Panc1 (cell line): ENCODE measurements at regions not wholly inside any gene's neighbourhood (a gene's known extent, or its start where the extent isn't known, plus 50 kb on each side); places are given as distances from the start of the nearest gene placed in this dataset.

Experiments used
- ATAC-seq: fragments of 200-7000 bp; cut with Tn5 transposase; 2 replicates; pipeline ENCODE4 v1.9.1; 2020; ENCODE audit warnings: mild to moderate bottlenecking, moderate library complexity
- BruUV-seq: library from RNA; stranded (reverse); fragments of 400-500 nt; replicated peaks from 2 replicates; lab custom pipeline; 2021; lab: Mats Ljungman, UMichigan
- CTCF ChIA-PET: fragments of 300-600 bp; sonication (Branson Sonifier 250); formaldehyde crosslinking; loops from one replicate; lab custom pipeline; 2022; ENCODE audit warnings: antibody characterized with exemption; lab: Charles Lee
- POLR2A ChIA-PET: fragments of 300-600 bp; sonication (Branson Sonifier 250); formaldehyde crosslinking; loops from one replicate; lab custom pipeline; 2022; ENCODE audit warnings: antibody characterized with exemption; lab: Charles Lee
- DNase-seq: peaks from one replicate; pipeline ENCODE4 v3.0.0-alpha.2; 2010; ENCODE audit warnings: low read depth, low spot score
- H3K27ac ChIP-seq: 2 replicates; pipeline ENCODE4 v1.5.1; 2011; ENCODE audit warnings: mild to moderate bottlenecking, low read length, inconsistent platforms
- H3K27me3 ChIP-seq: fragments of 200-500 bp; sonication (Bioruptor generic); 2 replicates; pipeline ENCODE4 v1.6.0; 2014; ENCODE audit warnings: low read length, inconsistent platforms; ENCODE audit not compliant: control insufficient read depth, insufficient read depth
- H3K36me3 ChIP-seq: fragments of 200-500 bp; sonication (Bioruptor generic); 2 replicates; pipeline ENCODE4 v1.5.1; 2014; ENCODE audit warnings: inconsistent platforms, mild to moderate bottlenecking, low read length, moderate library complexity; ENCODE audit not compliant: control insufficient read depth, insufficient read depth
- H3K4me1 ChIP-seq: 2 replicates; pipeline ENCODE4 v1.5.1; 2011; ENCODE audit warnings: inconsistent platforms, mild to moderate bottlenecking, low read length, moderate library complexity; ENCODE audit not compliant: control insufficient read depth, insufficient read depth
- H3K4me3 ChIP-seq, 2 experiments: 2 replicates each; pipeline ENCODE4 v1.5.1; 2011 to 2012; ENCODE audit warnings: low read depth in 2 of 2, low read length in 2 of 2, mild to moderate bottlenecking in 2 of 2, inconsistent platforms in 1 of 2, moderate library complexity in 1 of 2
- H3K9me3 ChIP-seq: fragments of 200-500 bp; sonication (Bioruptor generic); 2 replicates; pipeline ENCODE4 v1.5.1; 2014; ENCODE audit warnings: low read depth, mild to moderate bottlenecking, inconsistent platforms, low read length, moderate library complexity; ENCODE audit not compliant: control insufficient read depth, insufficient read depth
- CTCF ChIP-seq: fragments of 450-650 bp; IDR thresholded peaks from 2 replicates; pipeline ENCODE4 v1.5.1; 2017; ENCODE audit warnings: mild to moderate bottlenecking
- POLR2AphosphoS5 ChIP-seq: IDR thresholded peaks from 2 replicates; pipeline ENCODE4 v1.6.1; 2012; ENCODE audit warnings: mild to moderate bottlenecking, low read depth, low read length, moderate library complexity
- REST ChIP-seq, 2 experiments: IDR thresholded peaks; 2 replicates each; pipeline ENCODE4 v1.6.1; 2011 to 2012; ENCODE audit warnings: low read depth in 2 of 2, control low read depth in 1 of 2, low read length in 1 of 2, mild to moderate bottlenecking in 1 of 2, moderate library complexity in 1 of 2; ENCODE audit not compliant: insufficient read depth in 1 of 2
- SIN3A ChIP-seq: IDR thresholded peaks from 2 replicates; pipeline ENCODE4 v1.6.1; 2012; ENCODE audit warnings: low read depth, mild to moderate bottlenecking, low read length, moderate library complexity, borderline replicate concordance; ENCODE audit not compliant: insufficient read depth
- TCF7L2 ChIP-seq: IDR thresholded peaks from 2 replicates; pipeline ENCODE4 v1.6.1; 2011; ENCODE audit warnings: mild to moderate bottlenecking, low read depth, low read length, inconsistent platforms
- in situ Hi-C: cut with HindIII; loops from 2 replicates; pipeline ENCODE4 v1.10.0; 2016; ENCODE audit warnings: low sequenced_read_pairs, low pct_unique_long_range_greater_than_20kb
- intact Hi-C: fragments of 100-400 bp; cut with micrococcal nuclease; formaldehyde crosslinking; loops from one replicate; pipeline ENCODE4 v1.10.0; 2022; ENCODE audit not compliant: unreplicated experiment

GRCh38 chr22:27543460-27543859 lies 258.1 kb downstream of the MN1 start:
- Histone ChIP-seq H3K27ac (no peak overlapping the region), H3K4me3 (no peak overlapping the region), H3K36me3 (no peaks in the 10 kb centered on the region), H3K27me3 (no peaks in the 10 kb centered on the region; the same call in 1 of the 2 replicates), H3K4me1 (no peaks in the 10 kb centered on the region), H3K9me3 (no peaks in the 10 kb centered on the region)
- DNase-seq (no peak), ATAC-seq (no peak)
- ChIA-PET POLR2A (no interaction called here), CTCF (no interaction called here)
- BruUV-seq: no TSS peak
- TF ChIP-seq CTCF (no peak), POLR2AphosphoS5 (no peak), REST (IDR thresholded peaks at IDR 0.05; ENCODE audit: insufficient read depth in 1 of 2, low read depth in 2 of 2, low read length in 1 of 2) (no peak), SIN3A (no peak), TCF7L2 (no peak)
- intact Hi-C loops: no loop called here
- in situ Hi-C loops: no loop called here

- ChIA-PET CTCF (no interaction called here), POLR2A (no interaction called here)
- no TSS peak for BruUV-seq
- H3K36me3 ChIP-seq: no peaks in the 10 kb centered on the region
- no peak for DNase-seq
- no peak for TF ChIP-seq SIN3A
- TF ChIP-seq REST (IDR thresholded peaks at IDR 0.05; ENCODE audit: insufficient read depth in 1 of 2, low read depth in 2 of 2, low read length in 1 of 2): no peak
- no peak for TF ChIP-seq CTCF
- no peak for TF ChIP-seq TCF7L2
- TF ChIP-seq POLR2AphosphoS5: no peak
- no peaks in the 10 kb centered on the region for H3K9me3 ChIP-seq
- no peak for ATAC-seq
- no peaks in the 10 kb centered on the region; the same call in 1 of the 2 replicates for H3K27me3 ChIP-seq
- no peak overlapping the region for H3K4me3 ChIP-seq
- no peaks in the 10 kb centered on the region for H3K4me1 ChIP-seq
- no peak overlapping the region for H3K27ac ChIP-seq
- in situ Hi-C loops (no loop called here), intact Hi-C loops (no loop called here)
Observed at GRCh38 chr22:27545085-27545484, 256.5 kb downstream of the MN1 start.
